Muscle layer of colon (tissue), 2 donors: ENCODE measurements at regions not wholly inside any gene's neighbourhood (a gene's known extent, or its start where the extent isn't known, plus 50 kb on each side); places are given as distances from the start of the nearest gene placed in this dataset.
"Not testable (repeated sequence)": the region's sequence is repeated elsewhere in the genome, so short reads cannot be mapped to it uniquely, and the experiment has no call there.

Source experiments
- H3K27ac ChIP-seq: one replicate; pipeline ENCODE4 v1.7.0; 2013; ENCODE audit warnings: low read depth, mild to moderate bottlenecking, low read length, moderate library complexity
- H3K27me3 ChIP-seq, 2 donors: one replicate each; pipeline ENCODE4 v1.7.0; 2013; ENCODE audit warnings: low read length in 2 of 2, mild to moderate bottlenecking in 2 of 2; ENCODE audit not compliant: insufficient read depth in 2 of 2, control insufficient read depth in 1 of 2
- H3K36me3 ChIP-seq: one replicate; pipeline ENCODE4 v1.7.0; 2013; ENCODE audit warnings: mild to moderate bottlenecking, low read length; ENCODE audit not compliant: insufficient read depth
- H3K4me1 ChIP-seq: one replicate; pipeline ENCODE4 v1.7.0; 2013; ENCODE audit warnings: mild to moderate bottlenecking, low read length; ENCODE audit not compliant: insufficient read depth
- H3K4me3 ChIP-seq, 2 donors: one replicate each; pipeline ENCODE4 v1.7.0; 2013; ENCODE audit warnings: low read length in 2 of 2, low read depth in 1 of 2, mild to moderate bottlenecking in 1 of 2, moderate library complexity in 1 of 2
- H3K9ac ChIP-seq: one replicate; pipeline ENCODE4 v1.7.0; 2013; ENCODE audit warnings: low read length
- H3K9me3 ChIP-seq: one replicate; pipeline ENCODE4 v1.7.0; 2013; ENCODE audit warnings: mild to moderate bottlenecking, low read length
- donor health status: abdominal sarcoma.
- donor health status: Adenocarcinoma of cecum.

GRCh38 chr7:15096853-15097252, 194.3 kb upstream of the DGKB start:
- Histone ChIP-seq H3K36me3 (no peaks in the 10 kb centered on the region), H3K9ac (no peak overlapping the region), H3K4me1 (no peaks in the 10 kb centered on the region), H3K27ac (no peak overlapping the region), H3K4me3 (no peak overlapping the region), H3K27me3 (no peaks in the 10 kb centered on the region), H3K9me3 (no peaks in the 10 kb centered on the region)

DNA sequence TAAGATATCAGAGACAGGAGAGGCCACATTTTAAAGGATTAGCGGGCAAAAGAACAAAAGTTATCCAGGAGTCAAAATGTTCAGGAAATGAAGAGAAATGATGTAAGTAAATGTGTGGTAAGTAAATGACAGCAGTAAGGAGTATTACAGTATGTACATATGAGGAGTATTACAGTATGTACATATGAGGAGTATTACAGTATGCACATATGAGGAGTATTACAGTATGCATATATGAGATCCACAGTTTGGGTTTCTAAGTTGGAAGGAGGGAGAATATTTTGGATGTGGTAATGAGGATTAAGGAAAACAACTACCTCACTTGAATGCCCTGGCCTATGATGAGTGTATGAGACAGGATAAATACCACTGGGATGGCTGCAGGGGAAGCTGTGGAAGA, 192.4 kb upstream of the DGKB start:
- H3K9me3 ChIP-seq: no peaks in the 10 kb centered on the region
- H3K36me3 ChIP-seq: no peaks in the 10 kb centered on the region
- no peak overlapping the region for H3K4me3 ChIP-seq
- H3K27me3 ChIP-seq: no peaks in the 10 kb centered on the region
- H3K27ac ChIP-seq: no peak overlapping the region
- H3K4me1 ChIP-seq: no peaks in the 10 kb centered on the region
- no peak overlapping the region for H3K9ac ChIP-seq

DNA sequence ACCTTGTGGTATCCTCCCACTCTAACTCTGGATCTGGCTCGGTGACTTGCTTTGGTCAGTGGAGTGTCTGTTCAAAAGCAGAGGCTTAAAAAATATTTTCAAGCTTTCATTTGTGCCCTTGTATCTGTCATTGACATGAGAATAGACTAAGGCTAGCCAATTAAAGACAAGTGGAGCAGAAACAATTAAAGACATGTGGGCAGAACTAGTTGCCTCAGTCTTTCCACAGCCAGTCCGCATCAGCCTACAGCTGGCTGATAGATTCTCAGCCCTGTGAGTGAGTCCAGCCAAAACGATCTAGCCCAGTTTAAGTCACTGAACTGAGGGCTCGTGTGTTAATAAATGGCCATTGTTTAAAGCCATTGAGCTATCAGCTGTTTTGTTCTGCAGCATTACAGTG, 185.2 kb upstream of the DGKB start:
- no peaks in the 10 kb centered on the region for H3K36me3 ChIP-seq
- H3K9ac ChIP-seq: no peak overlapping the region
- H3K27me3 ChIP-seq: no peaks in the 10 kb centered on the region
- H3K4me3 ChIP-seq: no peak overlapping the region
- H3K4me1 ChIP-seq: no peaks in the 10 kb centered on the region
- H3K9me3 ChIP-seq: no peaks in the 10 kb centered on the region
- no peak overlapping the region for H3K27ac ChIP-seq

DNA sequence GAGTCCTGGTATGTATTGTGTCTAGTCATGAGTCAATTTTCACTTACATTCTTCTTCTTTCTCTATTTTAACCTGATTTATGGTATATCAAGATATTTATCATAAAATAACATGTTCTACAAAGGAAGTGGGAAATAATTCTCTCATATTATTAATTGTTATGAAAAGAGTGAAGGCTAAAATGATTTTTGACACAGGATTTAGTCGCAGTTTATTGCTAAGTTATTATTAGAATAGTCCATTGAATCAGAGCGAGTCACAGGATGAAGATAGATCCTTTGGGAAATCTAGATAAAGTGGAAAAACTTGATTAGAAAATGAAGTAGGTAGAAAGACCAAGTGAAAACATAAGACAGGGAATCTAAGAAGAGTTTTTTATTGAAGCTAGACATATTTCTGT, 184.3 kb upstream of the DGKB start:
- Histone ChIP-seq H3K9ac (no peak overlapping the region), H3K4me1 (no peaks in the 10 kb centered on the region), H3K4me3 (no peak overlapping the region), H3K9me3 (no peaks in the 10 kb centered on the region), H3K36me3 (no peaks in the 10 kb centered on the region), H3K27me3 (no peaks in the 10 kb centered on the region), H3K27ac (no peak overlapping the region)

DNA sequence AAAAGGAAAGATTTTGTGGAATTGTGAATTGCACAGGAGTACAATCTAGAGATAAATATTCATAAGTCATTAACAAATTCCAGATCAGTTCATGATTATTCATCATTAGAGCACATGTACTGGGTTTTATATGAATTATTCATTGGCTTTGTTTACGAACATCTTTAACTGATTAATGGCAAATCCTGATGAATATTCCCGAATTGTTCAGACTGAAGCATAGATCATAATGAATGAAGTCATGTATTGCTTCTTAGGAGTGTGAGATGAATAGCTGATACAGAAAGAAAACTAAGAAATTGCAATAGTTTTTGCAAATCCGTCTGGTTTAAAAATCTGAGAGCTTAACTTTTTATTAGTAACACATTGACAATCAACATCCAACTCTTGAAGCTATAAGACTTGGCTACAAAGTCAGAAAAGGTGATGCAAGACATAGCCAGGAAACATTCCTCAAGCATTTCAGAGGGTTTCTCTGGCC, 183.6 kb upstream of the DGKB start:
- H3K36me3 ChIP-seq: no peaks in the 10 kb centered on the region

GRCh38 chr7:15085366-15085765, 182.8 kb upstream of the DGKB start:
- Histone ChIP-seq H3K9me3 (no peaks in the 10 kb centered on the region), H3K4me1 (no peaks in the 10 kb centered on the region), H3K9ac (no peak overlapping the region), H3K27ac (no peak overlapping the region), H3K36me3 (no peaks in the 10 kb centered on the region), H3K4me3 (no peak overlapping the region), H3K27me3 (no peaks in the 10 kb centered on the region)

More for the DNA sequence above, 183.6 kb upstream of the DGKB start:
- H3K27me3 ChIP-seq: no peaks in the 10 kb centered on the region
- H3K4me3 ChIP-seq: no peak overlapping the region
- no peaks in the 10 kb centered on the region for H3K9me3 ChIP-seq
- H3K4me1 ChIP-seq: no peaks in the 10 kb centered on the region
- H3K9ac ChIP-seq: no peak overlapping the region
- H3K27ac ChIP-seq: no peak overlapping the region

GRCh38 chr7:15084368-15084767, 181.8 kb upstream of the DGKB start:
- no peaks in the 10 kb centered on the region for H3K4me1 ChIP-seq
- H3K9me3 ChIP-seq: no peaks in the 10 kb centered on the region
- H3K27me3 ChIP-seq: no peaks in the 10 kb centered on the region
- H3K36me3 ChIP-seq: no peaks in the 10 kb centered on the region
- H3K4me3 ChIP-seq: no peak overlapping the region
- H3K27ac ChIP-seq: no peak overlapping the region
- no peak overlapping the region for H3K9ac ChIP-seq

DNA sequence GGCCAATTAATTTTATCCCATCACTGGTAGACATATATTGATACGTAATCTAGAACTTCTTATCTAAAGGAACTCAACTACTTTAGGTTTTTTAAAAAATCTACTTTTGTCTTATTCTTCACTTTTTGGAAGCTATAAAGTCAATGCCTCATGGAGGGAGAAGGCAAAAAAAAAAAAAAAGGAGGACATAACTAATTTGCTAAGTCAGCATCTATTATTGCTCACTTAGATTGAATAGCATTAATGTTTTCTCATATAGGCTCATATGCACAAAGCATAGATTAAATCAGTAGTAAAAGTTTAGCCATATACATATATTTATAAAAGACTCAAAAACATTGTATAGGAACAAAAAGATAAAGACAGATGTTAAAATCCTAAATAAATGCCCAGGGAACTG, 179.3 kb upstream of the DGKB start:
- H3K36me3 ChIP-seq: no peaks in the 10 kb centered on the region
- no peak overlapping the region for H3K9ac ChIP-seq
- H3K9me3 ChIP-seq: no peaks in the 10 kb centered on the region
- H3K27ac ChIP-seq: no peak overlapping the region
- H3K4me3 ChIP-seq: no peak overlapping the region
- H3K27me3 ChIP-seq: no peaks in the 10 kb centered on the region
- H3K4me1 ChIP-seq: no peaks in the 10 kb centered on the region

GRCh38 chr7:15073301-15073700, 170.8 kb upstream of the DGKB start:
- Histone ChIP-seq H3K9ac (no peak overlapping the region), H3K27ac (no peak overlapping the region), H3K4me1 (no peaks in the 10 kb centered on the region), H3K27me3 (no peaks in the 10 kb centered on the region), H3K36me3 (no peaks in the 10 kb centered on the region), H3K9me3 (no peaks in the 10 kb centered on the region), H3K4me3 (no peak overlapping the region)

GRCh38 chr7:15068324-15068723, 165.8 kb upstream of the DGKB start:
- Histone ChIP-seq H3K9me3 (no peaks in the 10 kb centered on the region), H3K4me3 (no peak overlapping the region), H3K36me3 (no peaks in the 10 kb centered on the region), H3K9ac (no peak overlapping the region), H3K27ac (no peak overlapping the region), H3K4me1 (no peaks in the 10 kb centered on the region), H3K27me3 (no peaks in the 10 kb centered on the region)

DNA sequence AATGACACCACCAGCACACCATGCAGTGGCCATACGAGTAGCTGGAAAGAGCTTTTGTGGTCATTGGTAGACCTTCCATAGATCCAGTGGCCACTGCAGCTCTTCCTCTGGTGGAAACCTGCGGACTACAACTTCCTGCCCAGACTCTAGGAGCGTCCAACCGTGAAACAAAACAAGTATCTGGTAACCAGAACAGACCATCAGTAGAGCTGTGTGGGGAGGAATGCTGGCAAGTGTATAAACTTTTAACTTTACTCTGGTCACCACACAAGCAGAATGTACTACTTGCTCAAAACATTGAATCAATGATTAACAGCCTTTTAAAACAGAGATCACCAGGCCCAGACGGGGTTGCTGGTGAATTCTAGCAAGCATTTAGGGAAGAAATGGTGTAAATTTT, 154.7 kb upstream of the DGKB start:
- Histone ChIP-seq H3K9ac (no peak overlapping the region), H3K36me3 (no peaks in the 10 kb centered on the region), H3K4me3 (no peak overlapping the region), H3K27ac (no peak overlapping the region), H3K27me3 (no peaks in the 10 kb centered on the region), H3K9me3 (no peaks in the 10 kb centered on the region), H3K4me1 (peaks cover 17% of the 10 kb centered on the region)

DNA sequence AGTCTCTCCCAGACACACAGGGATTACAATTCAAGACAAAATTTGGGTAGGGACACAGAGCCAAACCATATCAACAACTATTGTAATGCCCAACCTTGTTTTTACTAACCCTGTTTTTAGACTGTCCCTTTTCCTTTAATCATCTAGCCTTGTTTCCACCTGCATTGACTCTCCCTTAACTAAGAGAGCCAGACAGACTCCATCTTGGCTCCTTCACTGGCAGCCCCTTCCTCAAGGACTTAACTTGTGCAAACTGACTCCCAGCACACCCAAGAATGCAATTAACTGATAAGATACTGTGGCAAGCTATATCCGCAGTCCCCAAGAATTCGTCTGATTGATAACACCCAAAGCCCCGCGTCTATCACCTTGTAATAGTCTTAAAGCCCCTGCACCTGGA, 151.8 kb upstream of the DGKB start:
- H3K9me3 ChIP-seq, H3K27me3 ChIP-seq, H3K4me3 ChIP-seq, H3K9ac ChIP-seq, H3K27ac ChIP-seq, H3K36me3 ChIP-seq: not testable (repeated sequence)
- H3K4me1 ChIP-seq: peaks cover 14% of the 10 kb centered on the region
